OCI-LY3 (cell line): ENCODE measurements at regions not wholly inside any gene's neighbourhood (a gene's known extent, or its start where the extent isn't known, plus 50 kb on each side); places are given as distances from the start of the nearest gene placed in this dataset.

Source experiments
- CTCF ChIP-seq: fragments of 200-600, 300-600 bp; sonication (generic); IDR thresholded peaks from 2 replicates; pipeline ENCODE4 v1.5.1; 2014; ENCODE audit warnings: antibody characterized with exemption, low read length, low read depth
- EZH2phosphoT487 ChIP-seq: fragments of 200-600 bp; shearing (Covaris generic); IDR thresholded peaks from 2 replicates; pipeline ENCODE4 v1.6.1; 2018; ENCODE audit warnings: antibody characterized with exemption, mixed run types, low read depth

GRCh38 chr11:79510960-79511359 is 70.1 kb upstream of the TENM4 start:
- no peak for TF ChIP-seq CTCF
- no peak for TF ChIP-seq EZH2phosphoT487
